Type B pancreatic cell (in vitro differentiated cells): ENCODE measurements at regions not wholly inside any gene's neighbourhood (a gene's known extent, or its start where the extent isn't known, plus 50 kb on each side); places are given as distances from the start of the nearest gene placed in this dataset.

Experiments
- DNase-seq: peaks from one replicate; pipeline ENCODE4 v3.0.0; 2021; ENCODE audit warnings: mixed read lengths; ENCODE audit not compliant: unreplicated experiment; ENCODE audit errors: extremely low spot score
- H3K27ac Mint-ChIP-seq: 2 replicates; pipeline ENCODE4 v1.8.0; 2021; ENCODE audit warnings: mild to moderate bottlenecking, mixed read lengths
- H3K27me3 Mint-ChIP-seq: 2 replicates; pipeline ENCODE4 v1.8.0; 2021; ENCODE audit warnings: mixed read lengths
- H3K36me3 Mint-ChIP-seq: 2 replicates; pipeline ENCODE4 v1.8.0; 2021; ENCODE audit warnings: mixed read lengths
- H3K4me1 Mint-ChIP-seq: one replicate; pipeline ENCODE4 v1.8.0; 2021; ENCODE audit warnings: mixed read lengths; ENCODE audit not compliant: unreplicated experiment
- H3K4me3 Mint-ChIP-seq: 2 replicates; pipeline ENCODE4 v1.8.0; 2021; ENCODE audit warnings: mild to moderate bottlenecking, mixed read lengths
- H3K9me3 Mint-ChIP-seq: 2 replicates; pipeline ENCODE4 v1.8.0; 2021; ENCODE audit warnings: mixed read lengths
- TF ChIP-seq, protein P1 (sequence below): fragments of 200-600 bp; sonication (generic); conservative IDR thresholded peaks from 2 replicates; pipeline ENCODE4 v1.5.0; 2021; ENCODE audit warnings: antibody characterized with exemption, mild to moderate bottlenecking

GRCh38 chr3:82347585-82347984, 586.1 kb upstream of the GBE1 start:
- Mint-ChIP-seq H3K36me3 (no peaks in the 10 kb centered on the region), H3K4me3 (no peak overlapping the region), H3K27me3 (no peaks in the 10 kb centered on the region), H3K9me3 (no peaks in the 10 kb centered on the region), H3K4me1 (no peaks in the 10 kb centered on the region), H3K27ac (no peak overlapping the region)
- DNase-seq: no peak
- TF ChIP-seq, protein P1, sequence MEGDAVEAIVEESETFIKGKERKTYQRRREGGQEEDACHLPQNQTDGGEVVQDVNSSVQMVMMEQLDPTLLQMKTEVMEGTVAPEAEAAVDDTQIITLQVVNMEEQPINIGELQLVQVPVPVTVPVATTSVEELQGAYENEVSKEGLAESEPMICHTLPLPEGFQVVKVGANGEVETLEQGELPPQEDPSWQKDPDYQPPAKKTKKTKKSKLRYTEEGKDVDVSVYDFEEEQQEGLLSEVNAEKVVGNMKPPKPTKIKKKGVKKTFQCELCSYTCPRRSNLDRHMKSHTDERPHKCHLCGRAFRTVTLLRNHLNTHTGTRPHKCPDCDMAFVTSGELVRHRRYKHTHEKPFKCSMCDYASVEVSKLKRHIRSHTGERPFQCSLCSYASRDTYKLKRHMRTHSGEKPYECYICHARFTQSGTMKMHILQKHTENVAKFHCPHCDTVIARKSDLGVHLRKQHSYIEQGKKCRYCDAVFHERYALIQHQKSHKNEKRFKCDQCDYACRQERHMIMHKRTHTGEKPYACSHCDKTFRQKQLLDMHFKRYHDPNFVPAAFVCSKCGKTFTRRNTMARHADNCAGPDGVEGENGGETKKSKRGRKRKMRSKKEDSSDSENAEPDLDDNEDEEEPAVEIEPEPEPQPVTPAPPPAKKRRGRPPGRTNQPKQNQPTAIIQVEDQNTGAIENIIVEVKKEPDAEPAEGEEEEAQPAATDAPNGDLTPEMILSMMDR: no peak

- TF ChIP-seq, protein P1: no peak
- Mint-ChIP-seq H3K4me1 (no peaks in the 10 kb centered on the region), H3K9me3 (no peaks in the 10 kb centered on the region), H3K27me3 (no peaks in the 10 kb centered on the region), H3K27ac (no peak overlapping the region), H3K4me3 (no peak overlapping the region), H3K36me3 (no peaks in the 10 kb centered on the region)
- no peak for DNase-seq
Observed at GRCh38 chr3:82342521-82342920, 581.1 kb upstream of the GBE1 start.

- H3K4me3 Mint-ChIP-seq: no peak overlapping the region
- no peak overlapping the region for H3K27ac Mint-ChIP-seq
- no peak for DNase-seq
- H3K27me3 Mint-ChIP-seq: no peaks in the 10 kb centered on the region
- TF ChIP-seq, protein P1: peak; percentile 76
- no peaks in the 10 kb centered on the region for H3K36me3 Mint-ChIP-seq
- H3K4me1 Mint-ChIP-seq: no peaks in the 10 kb centered on the region
- H3K9me3 Mint-ChIP-seq: no peaks in the 10 kb centered on the region
Observed at GRCh38 chr3:82329300-82329699, 567.9 kb upstream of the GBE1 start.

- no peak overlapping the region for H3K27ac Mint-ChIP-seq
- TF ChIP-seq, protein P1: no peak
- H3K4me3 Mint-ChIP-seq: no peak overlapping the region
- H3K27me3 Mint-ChIP-seq: no peaks in the 10 kb centered on the region
- H3K9me3 Mint-ChIP-seq: no peaks in the 10 kb centered on the region
- H3K4me1 Mint-ChIP-seq: no peaks in the 10 kb centered on the region
- H3K36me3 Mint-ChIP-seq: no peaks in the 10 kb centered on the region
- DNase-seq: no peak
Observed at GRCh38 chr3:82311901-82312300, 550.5 kb upstream of the GBE1 start.

GRCh38 chr3:82308755-82309154, 547.3 kb upstream of the GBE1 start:
- DNase-seq: no peak
- Mint-ChIP-seq H3K36me3 (no peaks in the 10 kb centered on the region), H3K4me1 (no peaks in the 10 kb centered on the region), H3K9me3 (no peaks in the 10 kb centered on the region), H3K4me3 (no peak overlapping the region), H3K27me3 (no peaks in the 10 kb centered on the region), H3K27ac (no peak overlapping the region)
- TF ChIP-seq, protein P1: no peak

DNA sequence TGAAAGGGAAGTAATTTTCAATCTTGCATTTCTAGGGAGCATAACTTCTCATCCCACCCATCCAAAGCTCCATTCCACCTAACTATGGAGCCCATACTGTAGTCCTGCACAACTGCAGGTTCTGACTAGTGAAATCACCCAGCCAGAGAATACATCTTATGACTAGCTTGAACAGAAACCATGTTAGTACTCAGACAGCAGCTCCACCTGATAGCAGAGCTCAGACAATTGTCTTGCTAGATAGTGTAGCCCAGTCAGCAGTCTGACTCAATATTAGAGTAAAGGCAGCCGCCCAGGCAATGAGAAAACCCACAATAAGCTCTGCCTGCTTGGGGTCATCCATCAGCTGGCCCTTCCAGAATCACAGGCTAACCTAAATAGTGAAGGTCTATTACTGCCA, 544.7 kb upstream of the GBE1 start:
- Mint-ChIP-seq H3K27ac (no peak overlapping the region), H3K27me3 (no peaks in the 10 kb centered on the region), H3K4me3 (no peak overlapping the region), H3K36me3 (no peaks in the 10 kb centered on the region), H3K4me1 (no peaks in the 10 kb centered on the region), H3K9me3 (no peaks in the 10 kb centered on the region)
- TF ChIP-seq, protein P1: no peak
- no peak for DNase-seq
